Endodermal cell (in vitro differentiated cells): ENCODE measurements at regions not wholly inside any gene's neighbourhood (a gene's known extent, or its start where the extent isn't known, plus 50 kb on each side); places are given as distances from the start of the nearest gene placed in this dataset.

ENCODE experiments used
- DNase-seq: peaks from one replicate; pipeline ENCODE4 v3.0.0-alpha.2; 2017
- H3K27ac ChIP-seq: 2 replicates; pipeline ENCODE4 v1.5.1; 2013; ENCODE audit warnings: mild to moderate bottlenecking, low read depth, low read length, moderate library complexity
- H3K27me3 ChIP-seq: 2 replicates; pipeline ENCODE4 v1.6.1; 2013; ENCODE audit warnings: mild to moderate bottlenecking, low read length, moderate library complexity; ENCODE audit not compliant: insufficient read depth, control insufficient read depth, poor library complexity, severe bottlenecking
- H3K36me3 ChIP-seq: 2 replicates; pipeline ENCODE4 v1.7.0; 2013; ENCODE audit warnings: mild to moderate bottlenecking, low read length, moderate library complexity; ENCODE audit not compliant: control insufficient read depth, insufficient read depth
- H3K4me1 ChIP-seq: one replicate; pipeline ENCODE4 v1.7.0; 2013; ENCODE audit warnings: low read length; ENCODE audit not compliant: control insufficient read depth, insufficient read depth
- H3K4me3 ChIP-seq: 2 replicates; pipeline ENCODE4 v1.5.1; 2013; ENCODE audit warnings: mild to moderate bottlenecking, low read length, moderate library complexity
- H3K9ac ChIP-seq: 2 replicates; pipeline ENCODE4 v1.6.1; 2013; ENCODE audit warnings: mild to moderate bottlenecking, low read length, moderate library complexity; ENCODE audit not compliant: poor library complexity, severe bottlenecking; ENCODE audit errors: extremely low read depth
- H3K9me3 ChIP-seq: 2 replicates; pipeline ENCODE4 v1.6.1; 2013; ENCODE audit warnings: mild to moderate bottlenecking, low read length, moderate library complexity; ENCODE audit not compliant: control insufficient read depth
- H3K27ac Mint-ChIP-seq: 2 replicates; pipeline ENCODE4 v1.8.0; 2020; ENCODE audit warnings: mixed read lengths
- H3K27me3 Mint-ChIP-seq: 2 replicates; pipeline ENCODE4 v1.8.0; 2021; ENCODE audit warnings: mild to moderate bottlenecking, mixed read lengths; ENCODE audit not compliant: insufficient read depth
- H3K36me3 Mint-ChIP-seq: 2 replicates; pipeline ENCODE4 v1.8.0; 2020; ENCODE audit warnings: low read depth, mixed read lengths
- H3K4me1 Mint-ChIP-seq: 2 replicates; pipeline ENCODE4 v1.8.0; 2020; ENCODE audit warnings: mixed read lengths
- H3K4me3 Mint-ChIP-seq: 2 replicates; pipeline ENCODE4 v1.8.0; 2020; ENCODE audit warnings: mild to moderate bottlenecking, moderate library complexity, mixed read lengths
- H3K9me3 Mint-ChIP-seq: 2 replicates; pipeline ENCODE4 v1.8.0; 2020; ENCODE audit warnings: mild to moderate bottlenecking, mixed read lengths
- WGBS, 2 experiments: methylation state at CpG; one replicate each; pipeline versions ENCODE4 v1.1.5 to v1.1.7; 2013; ENCODE audit warnings: missing lambda C conversion rate in 2 of 2, mixed read lengths in 1 of 2; ENCODE audit not compliant: insufficient coverage in 1 of 2, insufficient read length in 1 of 2; 5-methylcytosine and 5-hydroxymethylcytosine counted together
- TF ChIP-seq, protein P1 (sequence below): fragments of 200-600 bp; sonication (generic); conservative IDR thresholded peaks from 2 replicates; pipeline ENCODE4 v1.5.0; 2021; ENCODE audit warnings: antibody characterized with exemption, mild to moderate bottlenecking

- H3K4me1 ChIP-seq: no peaks in the 10 kb centered on the region
- no peaks in the 10 kb centered on the region for H3K4me1 Mint-ChIP-seq
- DNase-seq: no peak
- H3K27me3 ChIP-seq: no peaks in the 10 kb centered on the region
- no peak overlapping the region for H3K4me3 ChIP-seq
- no peak overlapping the region for H3K27ac ChIP-seq
- peaks cover 26% of the 10 kb centered on the region for H3K9me3 ChIP-seq
- WGBS, 2 experiments: 87 to 92% methylated on average over 3 to 5 of the region's 6 CpGs
- no peaks in the 10 kb centered on the region for H3K36me3 ChIP-seq
- H3K36me3 Mint-ChIP-seq: peaks cover 5% of the 10 kb centered on the region
- no peak overlapping the region for H3K9ac ChIP-seq
- H3K9me3 Mint-ChIP-seq: peaks cover 46% of the 10 kb centered on the region
- TF ChIP-seq, protein P1, sequence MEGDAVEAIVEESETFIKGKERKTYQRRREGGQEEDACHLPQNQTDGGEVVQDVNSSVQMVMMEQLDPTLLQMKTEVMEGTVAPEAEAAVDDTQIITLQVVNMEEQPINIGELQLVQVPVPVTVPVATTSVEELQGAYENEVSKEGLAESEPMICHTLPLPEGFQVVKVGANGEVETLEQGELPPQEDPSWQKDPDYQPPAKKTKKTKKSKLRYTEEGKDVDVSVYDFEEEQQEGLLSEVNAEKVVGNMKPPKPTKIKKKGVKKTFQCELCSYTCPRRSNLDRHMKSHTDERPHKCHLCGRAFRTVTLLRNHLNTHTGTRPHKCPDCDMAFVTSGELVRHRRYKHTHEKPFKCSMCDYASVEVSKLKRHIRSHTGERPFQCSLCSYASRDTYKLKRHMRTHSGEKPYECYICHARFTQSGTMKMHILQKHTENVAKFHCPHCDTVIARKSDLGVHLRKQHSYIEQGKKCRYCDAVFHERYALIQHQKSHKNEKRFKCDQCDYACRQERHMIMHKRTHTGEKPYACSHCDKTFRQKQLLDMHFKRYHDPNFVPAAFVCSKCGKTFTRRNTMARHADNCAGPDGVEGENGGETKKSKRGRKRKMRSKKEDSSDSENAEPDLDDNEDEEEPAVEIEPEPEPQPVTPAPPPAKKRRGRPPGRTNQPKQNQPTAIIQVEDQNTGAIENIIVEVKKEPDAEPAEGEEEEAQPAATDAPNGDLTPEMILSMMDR: no peak
- H3K27ac Mint-ChIP-seq: no peak overlapping the region
- no peak overlapping the region for H3K4me3 Mint-ChIP-seq
- no peaks in the 10 kb centered on the region for H3K27me3 Mint-ChIP-seq
These were observed 90.8 kb upstream of the DLX2 start for GRCh38 chr2:172193331-172194089.

GRCh38 chr2:172195836-172196376 lies 93.2 kb upstream of the DLX2 start:
- Histone ChIP-seq H3K9ac (no peak overlapping the region), H3K36me3 (no peaks in the 10 kb centered on the region), H3K9me3 (peaks cover 36% of the 10 kb centered on the region), H3K4me1 (no peaks in the 10 kb centered on the region), H3K27ac (no peak overlapping the region), H3K27me3 (no peaks in the 10 kb centered on the region), H3K4me3 (no peak overlapping the region)
- peaks cover 5% of the 10 kb centered on the region for H3K36me3 Mint-ChIP-seq
- H3K27me3 Mint-ChIP-seq: no peaks in the 10 kb centered on the region
- H3K9me3 Mint-ChIP-seq: peaks cover 62% of the 10 kb centered on the region
- H3K4me1 Mint-ChIP-seq: no peaks in the 10 kb centered on the region
- no peak overlapping the region for H3K4me3 Mint-ChIP-seq
- 78 to 100% methylated on average over 1 to 6 of the region's 6 CpGs for WGBS, 2 experiments
- no peak overlapping the region for H3K27ac Mint-ChIP-seq
- no peak for DNase-seq
- TF ChIP-seq, protein P1: no peak

DNA sequence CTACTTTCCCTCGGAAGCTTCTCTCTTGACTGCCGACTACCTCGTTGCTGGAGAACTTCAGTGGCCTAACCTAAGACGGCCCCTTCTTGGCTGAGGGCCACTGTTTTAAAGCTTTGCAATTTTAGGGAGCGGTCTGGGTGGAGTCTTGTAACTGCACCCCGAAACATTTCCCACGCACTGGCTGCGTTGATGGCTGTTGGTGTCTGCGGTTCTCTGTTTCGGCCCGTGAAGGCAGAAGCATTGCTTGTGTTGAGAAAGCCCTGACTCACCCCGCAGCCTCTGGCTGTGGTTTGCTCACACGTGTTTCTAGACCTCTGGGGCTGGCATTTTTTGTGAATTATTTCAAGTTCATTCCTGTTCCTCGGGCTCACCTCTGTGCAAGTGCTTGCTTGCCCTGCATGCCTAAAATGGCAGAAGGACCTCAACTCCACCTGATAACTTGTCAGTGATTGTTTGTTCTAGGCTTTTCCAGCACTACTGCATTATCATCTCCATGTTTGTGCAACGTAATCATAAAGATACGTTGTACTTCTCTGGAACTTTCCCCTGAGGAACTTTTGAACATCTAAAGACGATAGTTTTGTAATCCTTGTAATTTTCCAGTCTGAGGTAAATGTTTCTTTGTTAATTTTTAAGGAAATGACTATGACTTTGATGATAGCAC lies 94.2 kb upstream of the DLX2 start:
- Histone ChIP-seq H3K36me3 (no peaks in the 10 kb centered on the region), H3K4me1 (no peaks in the 10 kb centered on the region), H3K27me3 (no peaks in the 10 kb centered on the region), H3K9me3 (peaks cover 36% of the 10 kb centered on the region), H3K4me3 (no peak overlapping the region), H3K27ac (no peak overlapping the region), H3K9ac (no peak overlapping the region)
- 90 to 91% methylated on average over 17 of the region's 17 CpGs for WGBS, 2 experiments
- no peaks in the 10 kb centered on the region for H3K27me3 Mint-ChIP-seq
- peaks cover 5% of the 10 kb centered on the region for H3K36me3 Mint-ChIP-seq
- TF ChIP-seq, protein P1: no peak
- no peaks in the 10 kb centered on the region for H3K4me1 Mint-ChIP-seq
- peaks cover 55% of the 10 kb centered on the region for H3K9me3 Mint-ChIP-seq
- DNase-seq: no peak
- H3K4me3 Mint-ChIP-seq: no peak overlapping the region
- H3K27ac Mint-ChIP-seq: no peak overlapping the region
